ENCODE measurements at regions not wholly inside any gene's neighbourhood (a gene's known extent, or its start where the extent isn't known, plus 50 kb on each side); places are given as distances from the start of the nearest gene placed in this dataset.

DNA sequence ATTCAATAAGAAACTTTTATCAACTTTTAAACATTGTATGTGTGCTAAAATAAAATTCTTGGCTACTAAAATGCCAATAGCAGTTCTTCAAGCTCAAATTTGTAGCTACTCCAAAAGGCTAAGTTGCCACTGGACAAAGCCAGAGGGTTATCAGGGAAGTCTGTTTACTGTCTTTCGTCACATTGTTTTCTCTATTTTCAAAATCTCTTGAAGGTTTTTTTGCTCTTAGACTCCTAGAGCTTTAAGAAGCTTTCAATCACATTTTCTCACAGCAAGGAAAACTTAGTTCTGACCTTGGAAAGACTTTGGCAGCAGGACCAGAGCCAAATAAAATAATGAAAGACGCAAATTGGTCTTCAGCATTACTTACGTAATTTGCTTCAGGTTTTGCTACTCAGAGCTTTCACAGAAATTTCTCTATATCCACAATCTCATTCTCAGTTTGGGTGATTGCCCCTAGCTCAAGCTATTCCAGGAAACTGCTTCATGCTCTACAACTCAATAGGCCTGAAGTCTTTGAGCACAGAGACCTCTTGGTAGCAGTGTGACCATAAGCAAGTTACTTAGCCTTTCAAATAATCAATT, 257.7 kb downstream of the GABRG2 start:
- no peak for DNase-seq

DNA sequence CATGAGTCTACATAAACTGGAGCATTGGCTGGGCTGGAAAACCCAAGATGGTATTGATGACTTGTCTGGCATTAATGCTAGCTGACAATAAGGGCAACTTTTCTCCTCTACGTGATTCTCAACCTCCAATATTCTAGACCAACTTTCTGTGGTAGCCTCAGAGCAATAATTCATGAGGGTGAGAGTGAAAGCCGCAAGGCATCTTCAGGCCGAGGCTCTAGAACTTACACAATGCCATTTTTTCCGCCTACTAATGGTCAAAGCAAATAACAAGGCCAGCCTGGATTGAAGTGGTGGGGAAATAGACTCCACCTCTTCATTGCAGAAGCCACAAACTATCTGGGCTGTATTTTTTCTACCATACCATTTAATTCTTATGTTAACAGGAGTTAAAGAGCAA, 267.4 kb downstream of the GABRG2 start:
- no peak for DNase-seq

DNA sequence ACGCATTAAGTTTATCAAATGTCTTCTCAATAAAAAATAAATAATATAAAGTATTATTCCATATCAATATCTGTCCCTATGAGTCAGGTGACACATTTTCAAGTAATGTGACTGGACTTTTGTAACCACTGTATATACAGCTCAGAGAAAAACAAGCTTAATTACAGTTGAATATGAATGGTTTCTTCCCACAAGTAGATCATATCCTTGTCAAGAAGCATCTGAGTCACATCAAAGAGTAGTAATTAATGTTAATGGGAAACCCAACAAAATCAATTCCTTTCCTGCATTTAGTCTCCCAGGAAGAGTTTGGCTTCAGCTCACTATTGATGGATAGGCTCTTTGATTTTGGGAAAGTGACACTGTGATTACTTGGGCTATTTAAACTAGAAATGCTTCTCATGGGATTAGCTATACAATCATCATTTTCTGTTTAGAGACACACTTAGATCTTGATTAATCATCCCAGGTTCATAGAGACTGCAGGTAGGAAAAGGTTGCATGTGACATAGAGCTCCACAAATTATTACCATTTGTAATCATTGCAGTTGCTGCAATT, 292.9 kb downstream of the GABRG2 start:
- DNase-seq = no peak

DNA sequence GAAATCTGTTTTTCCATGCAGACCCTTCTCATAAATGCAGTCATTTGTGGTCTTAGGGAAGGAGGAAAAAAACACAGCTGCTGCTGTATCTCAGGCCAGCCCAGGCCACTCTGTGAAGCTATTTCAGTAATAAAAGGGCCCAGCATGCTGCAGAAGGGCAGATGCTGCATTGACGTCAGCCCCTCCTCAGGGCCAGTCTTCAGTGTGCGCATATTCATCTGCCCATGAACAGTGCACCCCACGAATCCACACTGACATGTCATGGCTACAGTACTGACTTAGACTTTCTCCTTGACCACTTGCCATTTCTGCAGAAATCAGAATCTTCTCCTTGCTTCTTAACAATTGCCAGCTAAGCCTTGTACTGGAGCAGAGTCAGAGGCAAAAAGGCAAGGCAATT, 304.7 kb downstream of the GABRG2 start:
- DNase-seq = no peak

DNA sequence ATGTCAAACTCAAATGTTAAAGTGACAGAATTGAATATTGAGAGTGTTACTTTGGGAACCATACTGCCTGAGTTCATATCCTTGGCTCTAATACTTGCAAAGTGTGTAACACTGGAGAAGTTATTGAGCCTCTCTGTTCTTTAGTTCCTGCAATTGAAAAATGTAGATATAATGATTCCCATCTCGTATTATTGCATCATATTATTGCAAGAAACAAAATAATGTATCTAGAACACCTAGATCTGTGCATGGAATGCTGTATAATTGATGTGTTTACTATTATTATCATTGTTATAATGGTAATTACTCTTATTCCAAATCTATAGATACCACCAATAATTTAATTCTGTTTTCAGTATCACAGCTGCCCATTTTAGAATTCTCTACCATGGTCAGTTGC, 310.3 kb downstream of the GABRG2 start:
- no peak for DNase-seq

DNA sequence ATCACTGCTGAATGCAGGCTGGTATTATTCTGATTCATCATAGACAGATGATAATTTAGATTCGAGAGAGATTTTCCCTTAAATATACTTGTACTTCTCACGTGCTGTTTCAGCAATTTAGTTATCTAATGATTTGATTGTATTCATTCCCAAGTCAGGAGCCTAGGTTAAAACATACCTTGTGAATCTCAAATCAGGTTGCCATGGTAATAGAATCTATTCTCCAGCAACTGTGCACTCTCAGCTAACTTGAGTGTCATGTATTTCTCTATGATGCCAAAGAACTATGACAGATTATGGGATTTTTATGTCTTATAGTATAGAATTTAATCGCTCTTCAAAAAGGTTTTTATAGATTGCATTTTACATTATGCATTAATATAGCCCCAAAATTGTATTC, 315.3 kb downstream of the GABRG2 start:
- DNase-seq = no peak

DNA sequence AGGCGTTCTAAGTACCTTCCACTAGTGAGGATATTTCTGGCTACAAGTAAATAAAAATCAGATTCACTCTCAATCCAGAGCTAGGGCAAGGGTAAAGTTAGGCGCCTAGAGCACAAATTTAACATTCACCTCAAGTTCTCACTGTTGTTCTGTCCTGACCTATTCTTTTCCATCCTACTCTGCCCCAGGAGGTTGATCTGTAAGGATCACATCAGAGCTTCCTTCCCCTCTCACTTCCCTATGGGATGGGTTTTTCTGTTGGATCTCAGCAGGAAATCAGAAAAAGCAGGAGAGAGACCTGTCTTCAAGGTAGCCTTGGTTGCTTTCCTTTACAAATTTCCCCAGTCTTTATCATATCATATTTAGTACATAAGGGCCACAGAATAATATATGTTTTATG, 316.7 kb downstream of the GABRG2 start:
- no peak for DNase-seq

DNA sequence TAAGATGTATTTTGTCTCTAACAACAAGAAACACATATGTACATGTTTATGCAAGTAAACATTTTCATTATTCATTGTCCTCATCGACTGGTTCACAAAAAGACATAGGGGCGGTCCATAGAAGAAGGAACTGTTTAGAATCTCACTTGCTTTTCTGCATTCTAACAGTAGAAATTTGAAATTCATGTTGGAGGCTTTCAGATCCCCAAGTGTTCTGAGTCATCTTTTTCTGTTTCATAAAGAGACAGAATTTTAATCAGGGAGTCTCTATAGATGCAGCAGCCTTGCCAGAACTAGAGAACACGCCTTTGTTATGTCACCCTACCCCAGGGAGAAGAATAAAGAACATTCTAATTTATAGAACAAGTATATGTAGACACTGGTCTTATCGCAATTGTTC, 324.3 kb downstream of the GABRG2 start:
- no peak for DNase-seq

DNA sequence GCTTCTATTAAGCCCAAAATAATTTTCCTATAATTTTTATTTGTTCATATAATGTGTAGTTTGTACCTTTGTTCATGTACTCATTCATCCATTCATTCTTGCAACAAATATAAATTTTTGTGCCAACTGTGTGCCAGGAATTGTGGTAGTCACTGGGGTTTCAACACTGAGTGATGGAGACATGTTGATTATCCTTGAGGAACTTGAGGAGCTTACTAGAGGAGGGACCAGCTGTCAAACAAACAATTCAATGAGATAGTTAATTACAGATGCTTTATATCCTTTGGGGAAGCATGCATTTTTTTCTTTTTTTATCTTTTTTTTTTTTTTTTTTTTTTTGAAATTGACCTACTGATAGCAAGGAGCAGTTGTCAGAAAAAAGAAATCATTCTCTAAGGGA, 324.8 kb downstream of the GABRG2 start:
- no peak for DNase-seq

DNA sequence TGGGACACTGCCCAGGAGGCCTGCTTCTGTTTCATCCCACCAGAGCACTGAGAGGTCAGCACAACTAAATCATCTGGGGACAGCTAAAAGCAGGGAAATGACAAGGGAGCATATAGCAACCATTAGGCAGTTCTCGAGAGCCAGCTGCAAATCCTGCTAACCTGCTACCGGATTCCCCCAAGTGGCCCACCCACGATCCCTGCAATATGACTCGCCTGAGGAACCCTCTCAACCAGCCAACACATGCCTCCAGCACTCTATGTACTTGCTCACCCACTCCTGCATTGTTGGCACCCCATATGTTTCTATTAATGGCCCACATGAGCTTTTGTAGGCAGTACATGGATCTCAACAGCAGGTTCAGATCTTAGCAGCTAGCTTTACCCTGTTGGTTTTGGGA, 326.0 kb downstream of the GABRG2 start:
- DNase-seq = no peak

DNA sequence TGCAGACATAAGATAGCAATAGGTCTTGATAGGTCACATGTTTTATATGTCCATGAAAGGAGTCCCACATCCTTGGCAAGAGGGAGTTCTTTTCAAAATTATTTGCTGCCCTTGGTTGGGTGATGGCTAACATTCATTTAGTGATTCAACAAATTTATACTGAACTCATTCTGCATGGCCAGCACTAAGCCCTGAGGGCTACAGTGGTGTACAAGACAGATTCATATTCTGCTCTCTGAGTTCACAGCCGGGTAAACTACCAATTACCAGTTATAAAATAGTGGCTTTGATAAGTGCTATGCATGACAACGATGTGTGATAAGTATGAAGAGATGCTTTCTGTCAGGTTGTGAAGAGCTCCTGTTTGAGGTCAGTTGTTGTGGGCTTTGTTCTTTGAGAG, 340.0 kb downstream of the GABRG2 start:
- DNase-seq = no peak

DNA sequence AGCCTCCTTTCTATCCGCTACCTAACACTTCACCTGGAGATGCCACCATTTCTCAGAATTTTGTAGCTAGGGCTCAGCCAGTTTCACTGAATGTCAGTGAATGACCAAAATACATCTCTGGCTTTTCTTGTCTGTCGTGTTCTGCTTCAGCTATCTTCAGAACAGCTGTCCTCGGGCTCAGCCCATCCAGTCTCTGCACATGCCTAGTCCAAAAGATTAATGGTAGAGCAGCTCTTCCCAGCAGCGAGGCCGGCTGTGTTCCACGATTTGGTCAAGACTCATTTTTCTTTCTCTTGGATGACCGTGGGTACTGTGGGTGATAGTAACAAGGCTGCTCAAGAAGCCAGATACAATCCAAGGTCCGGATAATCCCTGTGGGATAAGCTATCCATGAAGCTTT, 342.8 kb downstream of the GABRG2 start:
- DNase-seq = no peak

DNA sequence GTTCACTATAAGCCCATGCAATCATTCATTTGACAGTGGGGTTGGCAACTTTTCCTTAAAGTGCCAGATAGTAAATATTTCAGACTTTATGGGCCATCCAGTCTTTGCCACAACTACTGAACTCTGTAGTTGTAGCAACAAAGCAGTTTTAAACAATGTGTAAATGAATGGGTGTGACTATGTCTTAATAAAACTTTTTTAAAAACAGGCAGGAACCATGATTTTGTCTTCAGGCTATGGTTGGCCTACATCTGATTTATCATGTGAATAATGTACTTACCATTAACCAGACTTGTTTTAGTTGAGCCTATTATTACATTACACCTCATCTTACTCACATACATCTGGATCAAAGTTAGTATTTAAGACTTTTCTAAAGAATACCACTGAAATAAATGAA, 361.6 kb downstream of the GABRG2 start:
- DNase-seq = no peak

DNA sequence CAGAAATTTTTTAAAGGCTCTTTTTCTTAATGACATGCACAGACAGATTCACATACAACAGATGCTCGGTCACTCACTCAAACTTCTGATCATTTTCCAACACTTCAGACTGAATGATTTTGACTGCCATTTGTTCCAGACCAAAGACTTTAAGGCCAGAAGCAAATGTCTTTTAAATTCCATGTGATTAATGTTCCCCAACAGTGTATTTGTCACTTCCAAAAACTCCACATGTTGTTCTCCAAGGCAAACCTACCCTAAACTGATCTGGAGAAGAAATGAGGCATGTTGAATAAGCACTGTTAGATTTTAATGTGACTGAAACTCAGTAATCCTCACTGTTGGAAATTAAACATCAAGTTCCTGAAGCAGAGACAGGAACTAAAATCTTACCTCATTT, 366.7 kb downstream of the GABRG2 start:
- no peak for DNase-seq

DNA sequence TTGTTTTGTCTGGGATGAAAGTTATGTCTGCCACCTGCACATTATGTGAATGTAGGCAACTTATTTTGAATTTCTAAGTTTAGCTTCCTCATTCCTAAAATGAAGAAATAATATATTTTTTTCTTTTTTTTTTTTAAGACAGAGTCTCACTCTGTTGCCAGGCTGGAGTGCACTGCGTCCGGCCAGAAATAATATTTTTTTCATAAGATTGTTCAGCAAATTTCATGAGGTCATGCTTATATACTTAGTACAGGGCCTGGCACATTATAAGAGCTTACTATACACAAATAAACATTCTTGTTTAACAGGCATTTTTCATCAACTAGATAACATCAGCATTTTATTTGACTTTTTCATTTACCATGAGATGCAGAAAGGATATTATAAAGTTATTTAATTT, 368.5 kb downstream of the GABRG2 start:
- DNase-seq = no peak

DNA sequence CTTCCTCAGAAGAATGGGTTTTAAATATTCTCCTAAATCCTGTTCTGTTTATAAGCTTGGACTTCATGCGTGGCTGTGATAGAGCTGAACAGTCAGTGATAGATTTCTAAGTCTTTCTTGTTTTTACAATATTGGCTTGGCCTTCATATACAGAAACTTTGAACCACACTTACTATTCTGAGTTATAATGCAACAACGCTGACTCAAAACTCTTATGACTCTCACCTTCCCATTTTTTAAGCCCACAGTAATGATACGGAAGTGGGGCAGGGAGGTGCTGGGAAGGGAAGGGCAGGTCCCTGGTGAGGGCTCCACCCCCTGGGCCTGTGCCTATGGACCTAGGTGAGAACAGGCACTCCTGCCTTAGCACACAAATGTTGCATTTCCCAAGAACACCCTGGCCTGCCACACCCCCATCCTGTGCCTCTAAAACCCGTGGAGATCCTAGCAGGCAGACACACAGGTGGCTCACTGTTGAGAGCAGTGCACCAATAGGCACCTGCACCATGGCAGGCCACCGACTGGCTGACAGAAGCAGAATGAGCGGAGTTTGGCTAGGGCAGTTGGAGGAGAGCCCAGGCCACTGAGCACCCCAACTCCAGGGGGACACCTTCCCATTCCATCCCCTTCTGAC, 376.7 kb downstream of the GABRG2 start:
- DNase-seq = no peak

DNA sequence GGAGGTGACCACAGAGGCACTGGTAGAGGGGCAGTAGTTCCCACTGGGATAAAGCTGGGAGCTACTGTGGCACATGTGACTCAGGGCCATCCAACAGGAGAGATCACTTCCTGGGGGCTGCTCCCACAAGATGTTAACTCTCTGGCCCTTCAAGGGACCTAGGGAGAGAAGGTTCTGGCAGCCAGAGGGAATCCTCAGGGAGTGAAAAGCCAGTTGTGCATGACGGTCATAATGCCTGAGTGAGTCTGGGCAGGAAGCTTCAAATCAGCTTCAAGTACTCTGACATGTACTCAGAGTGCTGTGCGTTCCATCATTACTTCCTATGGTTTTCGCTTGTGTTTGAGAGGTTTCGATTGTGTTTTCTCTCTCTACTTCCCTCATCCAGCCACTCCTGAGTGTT, 388.5 kb downstream of the GABRG2 start:
- no peak for DNase-seq

DNA sequence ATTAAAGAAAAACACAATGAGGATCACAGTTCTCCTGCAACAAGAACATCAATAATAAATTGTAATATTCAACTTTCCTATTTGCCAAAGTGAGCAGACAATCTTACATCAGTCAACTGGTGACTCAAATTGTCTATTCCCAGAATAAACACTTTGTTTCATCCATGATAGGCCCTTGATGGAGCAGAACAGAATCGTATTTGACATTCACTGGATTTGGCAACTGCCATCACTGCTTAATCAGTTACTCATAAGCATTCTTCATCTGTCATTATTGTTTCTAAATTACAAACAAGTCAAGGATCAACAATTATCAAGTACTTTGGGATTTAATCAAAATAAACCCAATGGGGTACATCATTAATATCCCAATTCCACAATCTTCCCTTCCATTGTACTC, 398.4 kb downstream of the GABRG2 start:
- no peak for DNase-seq

DNA sequence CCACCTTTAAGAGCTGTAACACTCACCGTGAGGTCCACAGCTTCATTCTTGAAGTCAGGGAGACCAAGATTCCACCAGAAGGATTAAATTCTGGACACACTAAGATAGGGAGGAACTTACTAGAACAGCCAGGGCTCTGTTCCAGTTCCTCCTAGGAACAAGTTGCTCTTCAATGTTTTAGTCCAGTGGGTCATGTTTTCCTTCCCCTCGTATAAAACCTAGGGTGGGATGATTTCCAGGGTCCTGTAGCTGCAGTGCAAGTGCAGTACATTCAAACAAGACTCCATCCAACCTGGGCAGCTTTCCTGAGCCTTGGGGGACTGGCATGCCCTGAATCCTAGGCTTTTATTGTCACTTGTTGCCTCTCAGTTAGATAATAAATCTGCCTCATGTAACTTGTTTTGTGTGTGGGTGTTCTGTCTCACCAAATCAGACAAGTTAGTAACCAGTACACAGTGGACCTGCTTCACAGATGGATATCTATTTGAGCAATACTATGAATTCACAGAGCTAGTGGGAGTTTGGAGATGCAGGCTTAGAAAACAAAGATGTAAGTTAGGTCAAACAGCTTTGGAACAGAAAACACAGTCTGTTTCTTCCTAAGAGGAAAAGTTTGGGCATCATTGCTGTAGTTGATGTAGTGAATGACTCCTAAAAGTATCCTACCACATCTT, 405.6 kb downstream of the GABRG2 start:
- DNase-seq = no peak

DNA sequence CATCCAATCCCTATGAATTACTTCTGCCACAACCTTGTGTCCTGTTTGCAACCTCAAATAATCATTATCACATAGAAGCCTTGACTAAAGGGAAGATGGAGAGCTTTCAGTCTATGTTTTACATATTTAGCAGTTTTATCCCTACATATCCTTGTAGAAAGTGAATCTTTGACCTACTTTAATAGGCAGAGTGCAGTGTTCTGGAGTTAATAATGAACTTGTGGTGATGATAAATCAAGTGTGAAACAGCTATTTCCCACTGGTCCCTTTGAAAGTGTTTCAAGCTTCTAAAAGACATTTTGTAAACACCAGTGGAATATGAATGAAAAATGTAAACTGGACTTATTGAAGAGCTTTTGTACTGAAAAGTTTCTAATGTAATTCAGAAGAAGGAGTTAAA, 406.7 kb downstream of the GABRG2 start:
- DNase-seq = no peak

DNA sequence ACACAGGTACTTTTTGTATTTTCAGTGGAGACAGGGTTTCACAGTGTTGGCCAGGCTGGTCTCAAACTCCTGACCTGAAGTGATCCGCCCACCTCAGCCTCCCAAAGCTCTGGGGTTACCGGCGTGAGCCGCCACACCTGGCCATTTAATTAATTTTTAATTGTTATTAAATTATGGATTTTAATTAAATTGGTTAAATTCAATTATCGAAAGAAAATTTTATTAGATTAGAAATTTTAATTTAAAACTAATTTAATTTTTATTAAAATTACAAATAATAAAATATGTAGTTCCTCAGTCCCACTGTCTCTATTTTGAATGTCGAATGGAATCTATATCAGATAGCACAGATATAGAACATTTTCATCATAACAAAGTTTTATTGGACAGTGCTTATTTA, 416.5 kb downstream of the GABRG2 start:
- DNase-seq = no peak

DNA sequence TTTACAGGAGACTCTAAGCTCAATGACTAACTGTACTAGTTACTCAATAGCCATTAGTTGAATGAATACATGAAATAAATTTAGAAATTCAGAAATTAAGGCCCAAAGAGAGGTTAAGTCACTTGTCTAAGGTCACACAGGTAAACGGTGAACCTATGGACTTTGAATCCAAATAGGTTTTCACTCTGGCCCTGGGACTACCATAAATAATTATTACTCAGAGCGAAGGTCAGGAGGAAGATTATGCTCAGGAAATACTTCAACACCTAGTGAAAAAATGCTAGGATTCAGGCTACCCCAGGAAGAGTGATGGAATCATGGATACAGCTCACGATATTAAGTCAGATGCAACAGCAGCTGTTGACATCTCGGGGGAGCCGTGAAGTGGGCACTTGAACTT, 417.4 kb downstream of the GABRG2 start:
- DNase-seq = no peak

DNA sequence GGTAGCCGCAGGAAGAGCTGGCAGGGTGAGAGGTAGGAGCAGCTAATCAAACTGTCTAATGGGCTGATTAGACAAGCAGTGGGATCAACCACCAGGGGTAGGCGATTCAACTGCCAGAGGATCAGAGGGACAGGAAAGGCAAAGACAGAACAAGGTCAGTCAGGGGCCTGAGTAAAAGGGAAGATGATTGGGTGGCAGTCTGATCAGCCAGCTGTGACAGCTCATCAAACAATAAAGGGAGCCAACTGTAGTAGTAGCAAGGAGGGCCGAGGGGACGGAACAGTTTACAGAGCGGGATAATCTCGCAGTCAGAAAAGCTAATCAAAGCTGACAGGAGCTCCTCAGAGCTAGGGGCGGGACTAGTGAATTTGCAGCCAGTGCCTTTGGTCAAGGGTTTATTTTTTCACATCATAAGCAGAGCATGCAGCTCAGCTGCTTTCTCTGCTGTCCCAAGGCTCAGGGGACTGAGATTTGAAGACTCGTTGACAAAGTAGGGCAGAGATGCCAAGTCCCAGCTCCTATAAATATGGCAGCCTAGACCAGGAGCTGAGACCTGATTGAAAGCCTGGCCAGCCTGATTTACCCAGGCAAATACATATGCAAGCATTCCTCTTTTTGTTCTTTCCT, 418.2 kb downstream of the GABRG2 start:
- no peak for DNase-seq

Measured in NCI-H1930 (cell line).